K562 (cell line): ENCODE measurements at regions not wholly inside any gene's neighbourhood (a gene's known extent, or its start where the extent isn't known, plus 50 kb on each side); places are given as distances from the start of the nearest gene placed in this dataset.

ENCODE experiments used
- ATAC-seq: fragments of 200-7000 bp; cut with Tn5 transposase; 3 replicates; pipeline ENCODE4 v1.9.1; 2020; ENCODE audit warnings: moderate library complexity
- BruUV-seq: library from RNA; stranded (reverse); fragments of 400-500 nt; replicated peaks from 2 replicates; lab custom pipeline; 2021; lab: Mats Ljungman, UMichigan
- CTCF ChIA-PET: fragments of 300-600 bp; formaldehyde crosslinking; extraction: SDS; loops from one replicate; lab custom pipeline; 2021; ENCODE audit warnings: low intra/inter-chr PET ratio; lab: Yijun Ruan, JAX
- POLR2A ChIA-PET: fragments of 300-600, 350-650 bp; sonication (Branson Sonifier 250); formaldehyde crosslinking; extraction: SDS; loops from one replicate; lab custom pipeline; 2021; ENCODE audit warnings: antibody characterized with exemption, inconsistent platforms; lab: Yijun Ruan, JAX
- DNase-seq, 4 experiments: peaks; one replicate each; pipeline versions ENCODE4 v3.0.0 to v3.0.0-alpha.2; 2011 to 2018; ENCODE audit warnings: low spot score in 3 of 4, mixed read lengths in 3 of 4; ENCODE audit errors: extremely low read depth in 1 of 4
- FAIRE-seq: peaks from 2 replicates; lab custom pipeline; 2011; peaks lifted over from hg19 to GRCh38; lab: Jason Lieb, UNC
- H2AFZ ChIP-seq: 2 replicates; pipeline ENCODE4 v1.6.0; 2011; ENCODE audit warnings: low read depth, low read length, control low read depth, inconsistent platforms
- H3K27ac ChIP-seq: fragments of 200-600 bp; 3 replicates; pipeline ENCODE4 v1.8.0; 2011; ENCODE audit warnings: low read depth, mild to moderate bottlenecking, control low read depth, inconsistent platforms, low read length, moderate library complexity, mixed read lengths; ENCODE audit errors: extremely low read depth
- H3K27me3 ChIP-seq, 2 experiments: fragments of 300-600 bp in 1 of 2; 2 replicates in 1 of 2; 3 replicates in 1 of 2; pipeline versions ENCODE4 v1.6.0 to v1.8.0; 2011; ENCODE audit warnings: inconsistent platforms in 2 of 2, low read length in 2 of 2, mild to moderate bottlenecking in 1 of 2, mixed read lengths in 1 of 2, moderate library complexity in 1 of 2; ENCODE audit not compliant: control insufficient read depth in 2 of 2, insufficient read depth in 2 of 2
- H3K36me3 ChIP-seq: fragments of 300-600 bp; 3 replicates; pipeline ENCODE4 v1.8.0; 2011; ENCODE audit warnings: mild to moderate bottlenecking, low read length, inconsistent platforms; ENCODE audit not compliant: control insufficient read depth, insufficient read depth
- H3K4me1 ChIP-seq, 2 experiments: fragments of 200-600 bp in 1 of 2; replicated peaks in 1 of 2; 2 replicates in 1 of 2; 3 replicates in 1 of 2; pipeline versions ENCODE4 v1.5.1 to v1.8.0; 2011; ENCODE audit warnings: inconsistent platforms in 2 of 2, low read length in 2 of 2, mild to moderate bottlenecking in 1 of 2, mixed read lengths in 1 of 2, moderate library complexity in 1 of 2; ENCODE audit not compliant: control insufficient read depth in 2 of 2, insufficient read depth in 2 of 2
- H3K4me2 ChIP-seq: 2 replicates; pipeline ENCODE4 v1.6.1; 2011; ENCODE audit warnings: low read length, control low read depth, inconsistent platforms, mixed read lengths; ENCODE audit not compliant: insufficient read depth
- H3K4me3 ChIP-seq: fragments of 200-600 bp; sonication (generic), shearing (Covaris generic); 2 replicates; pipeline ENCODE4 v1.5.1; 2016; ENCODE audit warnings: control low read depth, inconsistent platforms
- H3K79me2 ChIP-seq: fragments of 200-600 bp; 3 replicates; pipeline ENCODE4 v1.8.0; 2011; ENCODE audit warnings: low read length, inconsistent platforms; ENCODE audit not compliant: control insufficient read depth, insufficient read depth
- H3K9ac ChIP-seq, 2 experiments: 2 replicates each; pipeline versions ENCODE4 v1.6.0 to v1.6.1; 2011; ENCODE audit warnings: low read depth in 2 of 2, low read length in 2 of 2, control low read depth in 1 of 2, inconsistent platforms in 1 of 2, mild to moderate bottlenecking in 1 of 2, mixed read lengths in 1 of 2; ENCODE audit not compliant: insufficient read depth in 1 of 2
- H3K9me1 ChIP-seq: one replicate; pipeline ENCODE4 v1.6.0; 2011; ENCODE audit warnings: inconsistent platforms, mild to moderate bottlenecking, low read length, moderate library complexity; ENCODE audit not compliant: control insufficient read depth, insufficient read depth
- H3K9me3 ChIP-seq: replicated peaks from 2 replicates; pipeline ENCODE4 v1.5.1; 2011; ENCODE audit warnings: low read depth, low read length, inconsistent platforms; ENCODE audit not compliant: control insufficient read depth, insufficient read depth
- H4K20me1 ChIP-seq: replicated peaks from 2 replicates; pipeline ENCODE4 v1.6.1; 2011; ENCODE audit warnings: low read length, inconsistent platforms, mixed read lengths; ENCODE audit not compliant: control insufficient read depth, insufficient read depth
- ARNT ChIP-seq, 2 experiments: fragments of 450-650 bp; IDR thresholded peaks; 2 replicates each; pipeline ENCODE4 v1.6.1; 2016; ENCODE audit warnings: mild to moderate bottlenecking in 1 of 2
- ELF2 ChIP-seq: fragments of 250-450 bp; sonication (Bioruptor Pico); IDR thresholded peaks from 2 replicates; pipeline ENCODE4 v1.5.0; 2021; ENCODE audit warnings: mild to moderate bottlenecking
- HOMEZ ChIP-seq: fragments of 250-450 bp; sonication (Bioruptor Pico); IDR thresholded peaks from 2 replicates; pipeline ENCODE4 v1.4.0; 2020; ENCODE audit warnings: mild to moderate bottlenecking, moderate library complexity
- MTA1 ChIP-seq: fragments of 450-650 bp; IDR thresholded peaks from 2 replicates; pipeline ENCODE4 v1.6.1; 2017; ENCODE audit warnings: borderline replicate concordance
- NRF1 ChIP-seq, 2 experiments: fragments of 450-650 bp; IDR thresholded peaks in 1 of 2; conservative IDR thresholded peaks in 1 of 2; 2 replicates each; pipeline ENCODE4 v1.6.1; 2014; ENCODE audit warnings: mild to moderate bottlenecking in 2 of 2
- NUFIP1 ChIP-seq: fragments of 450-650 bp; IDR thresholded peaks from 2 replicates; pipeline ENCODE4 v1.6.1; 2018; ENCODE audit not compliant: partially characterized antibody
- TSC22D4 ChIP-seq: fragments of 450-650 bp; IDR thresholded peaks from 2 replicates; pipeline ENCODE4 v1.6.1; 2016; ENCODE audit warnings: missing genetic modification characterization, missing biosample characterization, control low read depth
- ZKSCAN1 ChIP-seq: fragments of 150-350 bp; IDR thresholded peaks from 2 replicates; pipeline ENCODE4 v1.6.1; 2016; ENCODE audit warnings: low read depth, low read length
- ZMIZ1 ChIP-seq, 2 experiments: fragments of 150-350 bp in 1 of 2; IDR thresholded peaks; 2 replicates each; pipeline ENCODE4 v1.6.1; 2012 to 2016; ENCODE audit warnings: low read depth in 2 of 2, low read length in 2 of 2, mild to moderate bottlenecking in 1 of 2, moderate library complexity in 1 of 2
- ZNF277 ChIP-seq: fragments of 250-450 bp; sonication (Bioruptor Pico); IDR thresholded peaks from 2 replicates; pipeline ENCODE4 v1.8.0; 2022; ENCODE audit warnings: inconsistent platforms, mild to moderate bottlenecking, moderate library complexity, borderline replicate concordance
- ZNF707 ChIP-seq: fragments of 250-450 bp; sonication (Bioruptor Pico); conservative IDR thresholded peaks from 2 replicates; pipeline ENCODE4 v1.8.0; 2022; ENCODE audit warnings: inconsistent platforms, mild to moderate bottlenecking, moderate library complexity
- whole genome bisulfite sequencing: fragments of 100-300 bp; shearing (Covaris generic); methylation state at CpG from one replicate; pipeline ENCODE4 v1.1.6; 2016; ENCODE audit warnings: low coverage, mixed read lengths; ENCODE audit not compliant: insufficient coverage; ENCODE audit errors: missing lambda C conversion rate; 5-methylcytosine and 5-hydroxymethylcytosine counted together
- in situ Hi-C: fragments of 300-500 bp; cut with MboI; formaldehyde crosslinking; loops from 4 replicates; pipeline ENCODE4 v1.15.0; 2018; ENCODE audit warnings: inconsistent platforms, mixed read lengths
- intact Hi-C: fragments of 100-400 bp; cut with micrococcal nuclease; formaldehyde crosslinking; loops from 2 replicates; pipeline ENCODE4 v1.14.2; 2022
- TF ChIP-seq, protein P1 (sequence below): fragments of 250-450 bp; sonication (Bioruptor Pico); IDR thresholded peaks from 2 replicates; pipeline ENCODE4 v1.5.0; 2021; ENCODE audit warnings: mild to moderate bottlenecking, borderline replicate concordance
- TF ChIP-seq, protein P2 (sequence below): fragments of 200-800 bp; sonication (Bioruptor generic); IDR thresholded peaks from 2 replicates; pipeline ENCODE4 v1.6.1; 2017; ENCODE audit warnings: missing genetic modification characterization, missing compliant biosample characterization

GRCh38 chr21:16004523-16004922, 274.7 kb downstream of the USP25 start:
- ChIA-PET CTCF (no interaction called here), POLR2A (no interaction called here)
- no peak overlapping the region for H3K27ac ChIP-seq
- H3K79me2 ChIP-seq = no peaks in the 10 kb centered on the region
- FAIRE-seq = no peak
- H3K4me1 ChIP-seq = no peaks in the 10 kb centered on the region
- H3K9me3 ChIP-seq = no peaks in the 10 kb centered on the region
- no peak overlapping the region for H3K4me2 ChIP-seq
- no TSS peak for BruUV-seq
- 6% methylated on average over 7 of the region's 7 CpGs for WGBS
- H4K20me1 ChIP-seq = no peaks in the 10 kb centered on the region
- intact Hi-C loops = no loop called here
- in situ Hi-C loops = no loop called here
- H3K4me3 ChIP-seq = no peak overlapping the region
- DNase-seq = no peak
- no peaks in the 10 kb centered on the region for H3K36me3 ChIP-seq
- no peak overlapping the region for H3K9ac ChIP-seq
- H3K9me1 ChIP-seq = no peaks in the 10 kb centered on the region
- H2AFZ ChIP-seq = no peak overlapping the region
- no peaks in the 10 kb centered on the region for H3K27me3 ChIP-seq
- no peak for ATAC-seq
- TF ChIP-seq, protein P1, sequence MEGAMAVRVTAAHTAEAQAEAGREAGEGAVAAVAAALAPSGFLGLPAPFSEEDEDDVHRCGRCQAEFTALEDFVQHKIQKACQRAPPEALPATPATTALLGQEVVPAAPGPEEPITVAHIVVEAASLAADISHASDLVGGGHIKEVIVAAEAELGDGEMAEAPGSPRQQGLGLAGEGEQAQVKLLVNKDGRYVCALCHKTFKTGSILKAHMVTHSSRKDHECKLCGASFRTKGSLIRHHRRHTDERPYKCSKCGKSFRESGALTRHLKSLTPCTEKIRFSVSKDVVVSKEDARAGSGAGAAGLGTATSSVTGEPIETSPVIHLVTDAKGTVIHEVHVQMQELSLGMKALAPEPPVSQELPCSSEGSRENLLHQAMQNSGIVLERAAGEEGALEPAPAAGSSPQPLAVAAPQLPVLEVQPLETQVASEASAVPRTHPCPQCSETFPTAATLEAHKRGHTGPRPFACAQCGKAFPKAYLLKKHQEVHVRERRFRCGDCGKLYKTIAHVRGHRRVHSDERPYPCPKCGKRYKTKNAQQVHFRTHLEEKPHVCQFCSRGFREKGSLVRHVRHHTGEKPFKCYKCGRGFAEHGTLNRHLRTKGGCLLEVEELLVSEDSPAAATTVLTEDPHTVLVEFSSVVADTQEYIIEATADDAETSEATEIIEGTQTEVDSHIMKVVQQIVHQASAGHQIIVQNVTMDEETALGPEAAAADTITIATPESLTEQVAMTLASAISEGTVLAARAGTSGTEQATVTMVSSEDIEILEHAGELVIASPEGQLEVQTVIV = no peak
- TF ChIP-seq NRF1 (conservative IDR thresholded peaks at IDR 0.05 in 1 of 2, IDR thresholded peaks at IDR 0.05 in 1 of 2) (no peak), ZNF277 (no peak), ZMIZ1 (IDR thresholded peaks at IDR 0.05; ENCODE audit: low read depth in 2 of 2, low read length in 2 of 2) (no peak), NUFIP1 (no peak), TSC22D4 (no peak), MTA1 (no peak), ZKSCAN1 (no peak), ARNT (IDR thresholded peaks at IDR 0.05) (no peak), HOMEZ (CRISPR knock-in tag) (no peak), ZNF707 (CRISPR knock-in tag) (no peak), ELF2 (no peak)
- TF ChIP-seq, protein P2, sequence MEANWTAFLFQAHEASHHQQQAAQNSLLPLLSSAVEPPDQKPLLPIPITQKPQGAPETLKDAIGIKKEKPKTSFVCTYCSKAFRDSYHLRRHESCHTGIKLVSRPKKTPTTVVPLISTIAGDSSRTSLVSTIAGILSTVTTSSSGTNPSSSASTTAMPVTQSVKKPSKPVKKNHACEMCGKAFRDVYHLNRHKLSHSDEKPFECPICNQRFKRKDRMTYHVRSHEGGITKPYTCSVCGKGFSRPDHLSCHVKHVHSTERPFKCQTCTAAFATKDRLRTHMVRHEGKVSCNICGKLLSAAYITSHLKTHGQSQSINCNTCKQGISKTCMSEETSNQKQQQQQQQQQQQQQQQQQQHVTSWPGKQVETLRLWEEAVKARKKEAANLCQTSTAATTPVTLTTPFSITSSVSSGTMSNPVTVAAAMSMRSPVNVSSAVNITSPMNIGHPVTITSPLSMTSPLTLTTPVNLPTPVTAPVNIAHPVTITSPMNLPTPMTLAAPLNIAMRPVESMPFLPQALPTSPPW = no peak
